UCSD-AML1 (cell line): ENCODE measurements at regions not wholly inside any gene's neighbourhood (a gene's known extent, or its start where the extent isn't known, plus 50 kb on each side); places are given as distances from the start of the nearest gene placed in this dataset.
A peak's percentile ranks its signal among the peaks of the same experiment; 100 is the strongest.

ENCODE experiments used
- DNase-seq: peaks from one replicate; lab custom pipeline; 2025; ENCODE audit not compliant: unreplicated experiment; lab: John Stamatoyannopoulos, UW

DNA sequence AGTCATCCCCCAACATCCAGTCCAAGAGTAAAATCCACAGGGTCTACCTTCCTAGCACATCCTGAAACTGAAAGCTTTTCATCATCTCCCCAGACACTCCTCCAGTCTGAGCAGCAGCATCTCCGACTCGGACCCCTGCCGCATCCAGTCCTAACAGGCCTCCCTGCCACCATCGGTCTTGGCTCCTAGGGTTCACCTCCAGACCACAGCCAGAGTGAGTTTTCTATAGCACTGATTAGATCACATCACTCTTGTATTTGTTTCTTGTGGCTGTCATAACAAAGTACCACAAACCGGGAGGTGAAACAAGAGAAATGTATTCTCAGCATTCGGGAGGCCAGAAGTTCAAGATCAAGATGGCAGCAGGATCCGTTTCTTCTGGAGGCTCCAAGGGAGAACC, 187.8 kb downstream of the TOMM20 start:
- DNase-seq = no peak

DNA sequence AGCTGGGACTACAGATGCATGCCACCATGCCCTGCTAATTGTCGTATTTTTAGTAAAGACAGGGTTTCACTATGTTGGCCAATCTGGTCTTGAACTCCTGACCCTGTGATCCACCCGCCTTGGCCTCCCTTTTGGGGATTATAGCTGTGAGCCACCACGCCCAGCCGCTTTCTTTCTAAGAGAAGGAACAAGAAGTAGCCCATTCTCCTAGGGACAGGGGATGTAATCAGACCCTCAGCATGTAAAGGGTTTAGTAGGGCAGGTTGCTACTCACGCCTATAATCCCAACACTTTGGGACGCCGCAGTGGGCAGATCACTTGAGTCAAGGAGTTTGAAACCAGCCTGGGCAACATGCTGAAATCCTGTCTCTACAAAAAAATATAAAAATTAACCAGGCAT, 189.7 kb downstream of the TOMM20 start:
- DNase-seq = no peak

DNA sequence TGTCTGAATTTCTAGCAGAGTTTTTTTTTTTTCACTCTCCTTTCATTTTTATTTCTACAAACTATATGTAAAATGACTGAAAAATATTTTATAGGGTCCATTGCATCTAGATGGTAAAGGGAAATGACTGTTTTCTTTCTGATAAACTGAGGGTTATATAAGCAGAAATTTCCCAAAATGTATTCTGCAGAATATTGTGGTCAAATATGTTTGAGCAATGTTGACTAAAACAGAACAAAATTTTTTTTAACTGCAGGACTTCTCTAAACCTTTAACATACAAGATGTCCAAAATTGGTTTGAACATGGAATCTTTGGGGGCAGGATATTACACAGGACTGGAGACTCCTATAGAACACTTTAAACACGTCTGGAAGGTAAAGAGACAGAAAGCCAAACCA, 190.5 kb downstream of the TOMM20 start:
- no peak for DNase-seq

DNA sequence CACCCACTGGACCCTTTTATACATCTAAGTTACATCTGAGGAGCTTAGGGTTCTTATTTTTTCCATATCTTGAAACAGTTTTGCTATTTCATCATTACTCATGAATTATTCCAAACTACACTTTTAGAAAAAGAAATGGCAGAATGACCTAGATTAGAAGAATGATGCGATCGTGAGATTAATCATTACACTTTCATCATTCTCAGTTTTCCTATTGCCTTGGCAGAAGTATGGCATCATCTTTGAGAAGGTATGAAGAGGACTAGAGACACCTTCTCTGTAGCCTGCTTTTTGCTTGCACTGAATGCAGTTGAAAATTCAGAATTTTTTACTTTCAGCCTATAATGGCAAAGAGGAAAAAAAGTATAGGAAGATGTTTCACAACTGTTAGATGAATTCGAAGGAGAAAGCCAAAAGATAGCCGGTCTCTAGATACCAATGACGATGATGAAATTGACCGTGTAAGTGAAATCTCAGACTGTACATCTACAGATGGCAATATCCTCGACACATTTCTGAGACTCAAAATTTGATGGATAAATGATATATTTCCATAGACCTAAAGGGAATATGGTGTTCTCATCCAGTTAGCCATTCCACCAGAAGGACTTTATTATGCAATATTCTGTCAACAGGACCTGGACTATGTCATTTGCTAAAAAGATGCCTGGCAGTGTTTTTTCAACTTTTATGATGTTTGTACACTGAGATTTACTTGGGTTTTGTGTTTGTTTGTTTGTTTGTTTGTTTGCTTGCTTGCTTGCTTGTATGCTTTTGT, 191.8 kb downstream of the TOMM20 start:
- DNase-seq = no peak

- no peak for DNase-seq
Measured at GRCh38 chr1:234934611-234935033, 194.0 kb downstream of the TOMM20 start.

DNA sequence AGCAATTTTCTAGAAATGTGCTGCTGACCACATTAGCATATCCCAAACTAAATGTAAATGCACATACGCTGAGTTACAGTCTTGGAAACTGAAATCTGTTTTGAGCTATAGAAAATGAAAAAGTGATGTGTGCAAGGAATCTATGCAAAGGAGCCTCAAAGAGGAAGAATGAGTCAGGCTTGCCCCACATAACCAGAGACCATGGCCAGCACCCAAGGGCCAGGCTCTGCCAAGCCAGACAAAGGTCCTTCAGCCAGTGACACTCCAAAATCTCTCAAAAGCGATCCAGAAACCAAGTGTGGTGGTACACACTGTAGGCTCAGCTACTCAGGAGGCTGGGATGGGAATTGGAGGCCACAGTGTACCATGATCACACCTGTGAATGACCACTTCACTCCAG, 195.2 kb downstream of the TOMM20 start:
- DNase-seq = peak; percentile 28

DNA sequence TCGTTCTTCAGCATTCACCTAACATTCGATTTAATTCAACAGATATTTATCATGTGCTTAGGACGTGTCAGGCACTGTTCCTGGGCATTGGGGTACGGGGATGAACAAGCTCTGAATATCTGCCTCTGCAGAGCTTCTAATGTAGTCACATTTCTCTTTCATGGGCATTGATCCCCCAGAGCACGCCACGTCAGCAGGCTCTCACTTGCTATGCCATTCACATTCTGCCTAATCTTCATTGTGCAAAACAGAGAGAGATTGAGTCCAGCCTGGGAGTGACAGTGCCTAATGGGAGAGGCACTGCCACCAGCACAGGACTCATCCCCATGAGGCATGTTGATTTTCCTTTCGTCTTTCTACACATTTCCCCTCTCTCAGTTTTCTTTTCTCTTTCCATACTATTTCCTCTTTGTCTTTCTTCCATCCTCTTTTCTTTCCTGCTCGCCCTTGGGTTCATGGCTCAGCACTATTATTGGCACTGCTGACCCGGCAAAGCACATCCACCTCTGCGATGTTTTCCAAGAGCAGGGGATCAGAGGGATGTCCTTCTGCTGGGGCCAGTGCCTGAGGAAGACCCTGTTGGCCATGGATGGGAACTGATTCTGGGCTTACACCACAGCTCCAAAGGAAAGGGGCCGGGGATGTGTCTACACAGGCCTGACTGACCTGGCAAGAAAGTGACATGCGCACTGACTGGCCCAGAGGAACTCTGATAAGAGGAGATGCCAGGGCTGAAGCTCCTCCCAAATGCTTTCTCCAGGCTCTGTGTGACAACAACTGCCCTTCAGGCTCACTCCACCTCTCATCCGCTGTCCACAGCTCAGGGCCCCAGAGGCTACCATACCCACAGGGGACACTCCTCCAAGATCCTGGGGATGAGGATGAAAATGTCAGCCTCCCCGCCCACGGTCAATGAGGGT, 195.9 kb downstream of the TOMM20 start:
- no peak for DNase-seq

DNA sequence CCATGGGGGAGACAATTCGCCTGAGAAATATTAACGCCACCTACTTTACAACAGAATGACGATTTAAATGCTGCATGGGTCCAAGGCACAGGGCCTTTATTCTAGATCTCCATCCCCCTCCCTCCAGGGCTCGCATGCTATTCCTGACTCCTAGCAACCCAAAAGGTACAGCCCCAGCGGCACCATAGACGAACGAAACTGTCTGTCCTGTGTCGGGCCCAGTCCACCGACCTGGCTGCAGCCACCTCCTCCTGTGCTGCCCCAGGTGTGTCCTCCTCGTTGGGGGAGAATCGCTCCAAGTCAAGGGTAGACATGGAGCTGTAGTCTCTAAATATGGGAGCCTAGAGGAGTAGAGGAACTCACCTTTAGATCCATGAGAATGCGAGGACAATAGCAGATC, 196.5 kb downstream of the TOMM20 start:
- no peak for DNase-seq

- no peak for DNase-seq
Measured at GRCh38 chr1:234931404-234931973, 197.1 kb downstream of the TOMM20 start.

GRCh38 chr1:234929369-234929768, 199.3 kb downstream of the TOMM20 start:
- DNase-seq = no peak

DNA sequence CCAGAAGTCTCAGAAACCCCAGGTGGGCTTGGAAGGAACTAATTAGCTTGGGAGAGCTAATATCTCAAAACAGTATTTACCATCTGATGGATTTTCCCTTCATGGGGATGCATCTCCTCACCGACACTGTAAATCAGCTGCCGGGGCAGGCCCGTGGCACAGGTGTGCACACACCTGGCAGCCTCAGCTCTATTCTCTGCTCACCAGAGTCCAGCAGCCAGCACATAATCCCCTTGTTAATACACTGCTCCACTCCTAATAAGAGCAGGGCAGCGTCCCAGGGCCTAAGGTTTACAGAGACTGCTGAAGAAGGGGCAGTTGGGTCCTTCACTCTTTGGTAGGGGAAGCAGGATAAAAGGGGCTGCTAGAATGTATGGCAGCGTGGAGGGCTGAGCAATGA, 200.0 kb downstream of the TOMM20 start:
- no peak for DNase-seq

- DNase-seq = no peak
Measured at GRCh38 chr1:234927971-234928640, 200.5 kb downstream of the TOMM20 start.

GRCh38 chr1:234927312-234927970, 201.2 kb downstream of the TOMM20 start:
- DNase-seq = no peak

GRCh38 chr1:234926559-234927311, 201.9 kb downstream of the TOMM20 start:
- no peak for DNase-seq

DNA sequence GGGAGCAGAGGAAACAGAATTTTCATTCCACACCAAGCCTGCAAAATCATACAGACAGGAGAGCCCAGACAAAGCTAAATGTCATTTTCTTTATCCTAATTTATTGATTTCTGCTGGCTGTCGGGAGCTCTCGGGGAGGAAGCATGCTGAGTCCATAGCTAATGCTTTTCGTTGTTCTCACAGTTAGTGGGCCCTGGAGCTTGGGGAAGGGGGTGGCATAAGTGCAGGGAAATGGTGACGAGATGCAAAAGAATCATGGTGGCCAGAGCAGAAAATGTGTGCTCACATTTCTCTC, 202.4 kb downstream of the TOMM20 start:
- no peak for DNase-seq

GRCh38 chr1:234925440-234926263, 203.0 kb downstream of the TOMM20 start:
- no peak for DNase-seq

DNA sequence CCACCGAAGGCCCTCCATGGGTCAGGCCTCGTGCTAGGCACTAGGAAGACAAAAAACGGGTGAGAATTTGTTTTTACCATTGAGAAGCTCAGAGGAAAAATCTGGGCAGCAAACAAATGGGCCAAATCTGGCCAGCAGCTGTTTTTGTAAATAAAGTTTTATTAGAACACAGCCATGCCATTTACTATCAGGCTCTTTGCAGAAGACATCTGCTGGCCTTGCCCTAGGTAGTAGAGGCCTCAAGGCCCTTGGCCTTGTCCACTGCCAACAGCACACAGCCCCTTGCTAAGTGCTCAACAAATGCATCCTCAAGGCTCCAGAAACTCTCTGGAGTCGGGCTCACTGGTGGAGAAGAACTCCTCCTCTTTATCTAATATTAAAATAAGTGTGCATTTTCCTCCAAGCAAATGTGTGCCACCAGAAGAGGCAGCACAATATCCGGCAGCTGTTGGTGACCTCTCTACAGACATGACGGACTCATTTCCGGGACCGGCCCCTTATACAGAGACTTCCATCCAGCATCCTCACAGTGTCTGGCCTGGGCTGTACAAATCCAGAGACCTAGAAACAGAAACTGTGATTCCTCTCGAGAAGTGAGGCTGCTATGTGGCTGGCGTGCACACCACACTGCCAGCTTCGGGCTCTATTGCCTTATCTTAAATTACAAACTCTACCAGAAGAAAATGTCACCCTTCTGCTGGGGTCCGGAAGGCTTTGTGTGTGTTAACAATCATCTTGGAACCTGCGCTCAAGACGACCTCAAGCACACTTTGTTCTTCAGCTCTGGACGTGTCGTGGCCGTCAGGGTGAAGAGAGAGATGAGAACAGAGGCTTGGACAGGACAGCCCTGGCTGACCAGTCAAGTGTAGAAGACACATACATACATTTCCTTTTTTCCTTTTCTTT, 203.9 kb downstream of the TOMM20 start:
- no peak for DNase-seq

- no peak for DNase-seq
Measured at GRCh38 chr1:234923626-234924025, 205.0 kb downstream of the TOMM20 start.
